Upper lobe of right lung (tissue), 1 donor: ENCODE measurements at regions not wholly inside any gene's neighbourhood (a gene's known extent, or its start where the extent isn't known, plus 50 kb on each side); places are given as distances from the start of the nearest gene placed in this dataset.

ENCODE experiments used
- ATAC-seq: fragments of 200-7000 bp; cut with Tn5 transposase; one replicate; pipeline ENCODE4 v1.9.1; 2020; ENCODE audit warnings: mild to moderate bottlenecking, moderate library complexity
- DNase-seq: peaks from one replicate; pipeline ENCODE4 v3.0.0-alpha.2; 2020
- H3K27ac ChIP-seq: fragments of 200-600 bp; one replicate; pipeline ENCODE4 v1.8.0; 2022
- H3K27me3 ChIP-seq: fragments of 200-600 bp; one replicate; pipeline ENCODE4 v1.8.0; 2022; ENCODE audit warnings: mild to moderate bottlenecking
- H3K36me3 ChIP-seq: fragments of 200-600 bp; one replicate; pipeline ENCODE4 v1.8.0; 2022
- H3K4me1 ChIP-seq: fragments of 200-600 bp; one replicate; pipeline ENCODE4 v1.8.0; 2022
- H3K4me3 ChIP-seq: fragments of 200-600 bp; one replicate; pipeline ENCODE4 v1.8.0; 2022; ENCODE audit warnings: mild to moderate bottlenecking
- H3K9me3 ChIP-seq: fragments of 200-600 bp; one replicate; pipeline ENCODE4 v1.8.0; 2022
- intact Hi-C: fragments of 100-400 bp; cut with DNase I; formaldehyde crosslinking; loops from one replicate; pipeline ENCODE4 v1.11.0; 2022
- TF ChIP-seq, protein P1 (sequence below): fragments of 200-600 bp; IDR thresholded peaks from one replicate; pipeline ENCODE4 v1.8.0; 2022; ENCODE audit warnings: antibody characterized with exemption
- donor health status: DM: no; HTN: yes; CAD: no; lungs with severe emphysema.

DNA sequence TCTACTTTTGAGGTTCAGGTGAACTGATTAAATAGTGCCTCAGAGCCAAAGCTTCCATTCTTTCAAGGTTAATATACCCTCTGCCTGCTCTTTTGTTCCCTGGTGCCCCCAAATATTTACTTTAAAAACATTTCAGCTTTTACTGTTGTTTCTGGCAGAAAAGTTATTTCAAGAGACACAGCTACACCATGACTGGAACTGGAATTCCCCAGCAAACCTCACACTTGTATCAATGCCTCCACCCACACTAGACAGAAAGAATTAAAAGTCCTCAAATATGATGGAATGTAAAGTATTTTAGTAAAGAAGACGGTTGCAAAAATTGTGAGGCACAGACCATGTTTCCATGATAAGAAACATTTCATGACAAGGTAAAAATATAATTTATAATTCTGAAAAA is 720.2 kb upstream of the TYRP1 start:
- H3K27me3 ChIP-seq, result no peaks in the 10 kb centered on the region
- no peaks in the 10 kb centered on the region for H3K4me1 ChIP-seq
- intact Hi-C loops, result no loop called here
- TF ChIP-seq, protein P1, sequence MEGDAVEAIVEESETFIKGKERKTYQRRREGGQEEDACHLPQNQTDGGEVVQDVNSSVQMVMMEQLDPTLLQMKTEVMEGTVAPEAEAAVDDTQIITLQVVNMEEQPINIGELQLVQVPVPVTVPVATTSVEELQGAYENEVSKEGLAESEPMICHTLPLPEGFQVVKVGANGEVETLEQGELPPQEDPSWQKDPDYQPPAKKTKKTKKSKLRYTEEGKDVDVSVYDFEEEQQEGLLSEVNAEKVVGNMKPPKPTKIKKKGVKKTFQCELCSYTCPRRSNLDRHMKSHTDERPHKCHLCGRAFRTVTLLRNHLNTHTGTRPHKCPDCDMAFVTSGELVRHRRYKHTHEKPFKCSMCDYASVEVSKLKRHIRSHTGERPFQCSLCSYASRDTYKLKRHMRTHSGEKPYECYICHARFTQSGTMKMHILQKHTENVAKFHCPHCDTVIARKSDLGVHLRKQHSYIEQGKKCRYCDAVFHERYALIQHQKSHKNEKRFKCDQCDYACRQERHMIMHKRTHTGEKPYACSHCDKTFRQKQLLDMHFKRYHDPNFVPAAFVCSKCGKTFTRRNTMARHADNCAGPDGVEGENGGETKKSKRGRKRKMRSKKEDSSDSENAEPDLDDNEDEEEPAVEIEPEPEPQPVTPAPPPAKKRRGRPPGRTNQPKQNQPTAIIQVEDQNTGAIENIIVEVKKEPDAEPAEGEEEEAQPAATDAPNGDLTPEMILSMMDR, result no peak
- ATAC-seq (no peak), DNase-seq (no peak)
- no peaks in the 10 kb centered on the region for H3K9me3 ChIP-seq
- no peaks in the 10 kb centered on the region for H3K36me3 ChIP-seq
- no peak overlapping the region for H3K27ac ChIP-seq
- H3K4me3 ChIP-seq, result no peak overlapping the region

DNA sequence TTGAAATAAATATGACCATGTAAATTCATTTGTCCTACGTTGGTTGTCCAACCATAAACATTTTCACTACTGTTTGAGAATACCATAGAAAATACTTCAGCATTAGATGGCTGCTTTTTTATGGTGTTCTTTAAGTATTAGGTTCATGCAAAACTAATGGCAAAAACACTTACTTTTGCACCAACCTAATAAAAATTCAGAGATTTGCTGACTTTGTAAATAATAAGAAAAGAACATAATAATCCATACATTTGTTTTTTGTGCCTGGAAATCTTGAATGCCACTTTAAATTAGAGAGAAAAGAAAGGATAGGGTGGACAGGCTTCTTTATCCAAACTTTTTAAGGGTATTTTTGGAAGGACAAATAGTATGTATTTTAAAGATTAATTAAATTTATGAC is 719.7 kb upstream of the TYRP1 start:
- TF ChIP-seq, protein P1, result no peak
- ATAC-seq, result no peak
- Histone ChIP-seq H3K9me3 (no peaks in the 10 kb centered on the region), H3K27ac (no peak overlapping the region), H3K4me3 (no peak overlapping the region), H3K27me3 (no peaks in the 10 kb centered on the region), H3K36me3 (no peaks in the 10 kb centered on the region), H3K4me1 (no peaks in the 10 kb centered on the region)
- no peak for DNase-seq
- intact Hi-C loops, result no loop called here

DNA sequence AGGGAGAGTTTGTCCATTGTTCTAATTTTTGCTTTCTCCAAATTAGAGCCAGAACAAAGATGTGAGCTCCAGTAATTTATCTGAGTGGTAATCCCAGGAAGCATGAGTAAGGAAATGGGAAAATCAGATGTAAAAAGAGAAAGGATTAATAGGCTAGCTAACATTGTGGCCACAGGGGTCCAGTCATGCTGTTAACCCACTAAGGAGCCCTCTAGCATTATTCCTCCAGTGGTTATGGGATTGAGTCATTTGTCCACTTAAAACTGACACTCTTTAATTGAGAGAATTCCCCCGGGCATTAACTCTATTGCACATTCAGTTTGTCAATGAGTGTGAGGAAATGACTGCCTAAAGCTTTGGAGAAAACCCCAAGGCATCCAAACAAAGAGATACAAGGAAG is 700.3 kb upstream of the TYRP1 start:
- ATAC-seq (no peak), DNase-seq (no peak)
- H3K27me3 ChIP-seq, result no peaks in the 10 kb centered on the region
- H3K4me1 ChIP-seq, result no peaks in the 10 kb centered on the region
- no peak overlapping the region for H3K27ac ChIP-seq
- no peak overlapping the region for H3K4me3 ChIP-seq
- H3K9me3 ChIP-seq, result no peaks in the 10 kb centered on the region
- TF ChIP-seq, protein P1, result no peak
- intact Hi-C loops, result no loop called here
- H3K36me3 ChIP-seq, result no peaks in the 10 kb centered on the region

DNA sequence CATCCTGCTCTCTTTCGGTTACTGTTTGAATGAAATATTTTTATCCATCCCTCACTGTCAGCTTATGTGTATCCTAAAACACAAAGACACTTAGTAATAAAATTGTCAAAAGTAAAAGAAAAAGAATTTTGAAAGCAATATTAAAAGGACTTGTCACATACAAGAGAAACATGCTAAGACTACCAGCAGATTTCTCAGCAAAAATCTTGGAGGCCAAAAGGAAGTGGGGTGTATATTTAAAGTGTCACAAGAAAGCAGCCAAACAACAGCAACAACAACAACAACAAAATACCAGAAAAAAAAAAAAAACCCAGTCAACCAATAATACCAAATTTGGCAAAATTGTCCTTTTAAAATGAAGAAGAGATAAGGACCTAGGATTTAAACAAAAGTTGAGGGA is 678.7 kb upstream of the TYRP1 start:
- Histone ChIP-seq H3K27ac (no peak overlapping the region), H3K9me3 (no peaks in the 10 kb centered on the region), H3K36me3 (no peaks in the 10 kb centered on the region), H3K4me3 (no peak overlapping the region), H3K4me1 (no peaks in the 10 kb centered on the region), H3K27me3 (no peaks in the 10 kb centered on the region)
- no peak for ATAC-seq
- DNase-seq, result no peak
- TF ChIP-seq, protein P1, result no peak
- intact Hi-C loops, result no loop called here

DNA sequence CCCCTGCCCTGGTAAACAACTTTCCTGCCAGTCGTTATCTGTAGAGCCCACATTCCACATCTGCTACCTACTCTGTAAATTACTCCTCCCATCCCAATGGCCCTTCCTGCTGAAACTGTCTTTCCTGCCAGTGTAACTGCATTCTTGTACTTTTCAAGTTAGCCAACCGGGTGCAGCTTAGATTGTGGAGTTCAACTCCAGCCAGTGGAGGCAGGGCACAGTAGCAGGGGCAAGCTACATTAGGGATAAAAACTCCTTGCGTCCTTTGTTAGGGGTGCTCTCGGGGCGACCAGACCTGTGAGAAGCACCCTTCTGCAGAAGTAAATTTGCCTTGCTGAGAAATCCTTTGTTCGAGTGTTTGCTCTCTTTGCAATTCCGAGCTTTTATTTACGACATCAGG is 639.0 kb upstream of the TYRP1 start:
- no peaks in the 10 kb centered on the region for H3K4me1 ChIP-seq
- intact Hi-C loops, result no loop called here
- ATAC-seq (no peak), DNase-seq (no peak)
- TF ChIP-seq, protein P1, result no peak
- no peak overlapping the region for H3K4me3 ChIP-seq
- H3K27me3 ChIP-seq, result no peaks in the 10 kb centered on the region
- H3K27ac ChIP-seq, result no peak overlapping the region
- no peaks in the 10 kb centered on the region for H3K36me3 ChIP-seq
- H3K9me3 ChIP-seq, result peaks cover 9% of the 10 kb centered on the region

DNA sequence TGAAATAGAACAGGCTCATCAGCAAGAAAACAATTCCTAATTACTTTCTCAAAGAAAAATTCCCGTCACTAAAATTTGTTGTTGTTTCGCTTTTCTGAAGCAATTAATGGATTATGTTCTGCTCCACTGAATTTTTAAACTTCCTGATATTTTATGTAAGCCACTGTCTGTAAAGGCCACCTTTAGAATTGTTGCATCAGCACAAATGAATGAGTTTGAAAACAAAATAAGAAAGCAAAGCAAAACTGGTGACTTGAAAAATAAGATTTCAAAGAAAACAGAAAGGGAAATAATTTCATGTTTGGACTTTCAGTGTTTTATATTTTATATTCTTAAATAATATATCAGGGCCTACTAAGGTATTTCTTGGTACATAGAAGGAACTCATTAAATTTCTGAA is 636.3 kb upstream of the TYRP1 start:
- TF ChIP-seq, protein P1, result no peak
- ATAC-seq, result no peak
- no peaks in the 10 kb centered on the region for H3K36me3 ChIP-seq
- intact Hi-C loops, result no loop called here
- no peaks in the 10 kb centered on the region for H3K27me3 ChIP-seq
- no peak for DNase-seq
- H3K27ac ChIP-seq, result no peak overlapping the region
- no peak overlapping the region for H3K4me3 ChIP-seq
- no peaks in the 10 kb centered on the region for H3K4me1 ChIP-seq
- H3K9me3 ChIP-seq, result peaks cover 9% of the 10 kb centered on the region
